Liver (tissue), 8 donors: ENCODE measurements at regions not wholly inside any gene's neighbourhood (a gene's known extent, or its start where the extent isn't known, plus 50 kb on each side); places are given as distances from the start of the nearest gene placed in this dataset.

Experiments used
- DNase-seq: peaks from one replicate; pipeline ENCODE4 v3.0.0-alpha.2; 2017; ENCODE audit warnings: low spot score
- H3K27ac ChIP-seq, 2 donors: one replicate each; pipeline ENCODE4 v1.7.0; 2013; ENCODE audit warnings: inconsistent platforms in 2 of 2, low read length in 2 of 2, control low read depth in 1 of 2, low read depth in 1 of 2, mild to moderate bottlenecking in 1 of 2
- H3K27me3 ChIP-seq, 4 donors: one replicate each; pipeline versions ENCODE4 v1.6.1 to v1.7.0; 2013; ENCODE audit warnings: low read length in 3 of 4, inconsistent platforms in 1 of 4, mild to moderate bottlenecking in 1 of 4, moderate library complexity in 1 of 4; ENCODE audit not compliant: control insufficient read depth in 4 of 4, insufficient read depth in 4 of 4
- H3K36me3 ChIP-seq, 4 donors: one replicate each; pipeline versions ENCODE4 v1.6.1 to v1.7.0; 2013; ENCODE audit warnings: low read length in 3 of 4, mild to moderate bottlenecking in 3 of 4, low read depth in 1 of 4, moderate library complexity in 1 of 4; ENCODE audit not compliant: control insufficient read depth in 4 of 4, insufficient read depth in 3 of 4
- H3K4me1 ChIP-seq, 4 donors: one replicate each; pipeline versions ENCODE4 v1.6.1 to v1.7.0; 2013; ENCODE audit warnings: low read length in 3 of 4, mild to moderate bottlenecking in 3 of 4, moderate library complexity in 1 of 4; ENCODE audit not compliant: control insufficient read depth in 4 of 4, insufficient read depth in 4 of 4
- H3K4me3 ChIP-seq, 3 donors: one replicate each; pipeline versions ENCODE4 v1.6.1 to v1.7.0; 2013; ENCODE audit warnings: low read length in 3 of 3, control low read depth in 1 of 3, low read depth in 1 of 3, mild to moderate bottlenecking in 1 of 3
- H3K9ac ChIP-seq, 2 donors: one replicate each; pipeline ENCODE4 v1.7.0; 2013; ENCODE audit warnings: low read length in 2 of 2, mild to moderate bottlenecking in 2 of 2, moderate library complexity in 2 of 2, control low read depth in 1 of 2, low read depth in 1 of 2
- H3K9me3 ChIP-seq, 4 donors: one replicate each; pipeline versions ENCODE4 v1.6.1 to v1.7.0; 2013; ENCODE audit warnings: low read length in 3 of 4; ENCODE audit not compliant: control insufficient read depth in 4 of 4
- ATF3 ChIP-seq: IDR thresholded peaks from 2 replicates; pipeline ENCODE4 v1.6.1; 2016; ENCODE audit warnings: antibody characterized with exemption
- CTCF ChIP-seq: fragments of 150-350 bp; IDR thresholded peaks from 2 replicates; pipeline ENCODE4 v1.5.1; 2017; ENCODE audit warnings: improper control_type of control experiment, low read depth, low read length; ENCODE audit not compliant: missing input control
- EGR1 ChIP-seq, 2 donors: IDR thresholded peaks; 2 replicates each; pipeline ENCODE4 v1.6.1; 2016 to 2018; ENCODE audit warnings: antibody characterized with exemption in 2 of 2, low read depth in 2 of 2
- FOXA2 ChIP-seq: IDR thresholded peaks from 2 replicates; pipeline ENCODE4 v1.6.1; 2016; ENCODE audit warnings: antibody characterized with exemption
- GABPA ChIP-seq, 2 donors: IDR thresholded peaks in 1 of 2; conservative IDR thresholded peaks in 1 of 2; 2 replicates each; pipeline ENCODE4 v1.6.1; 2016; ENCODE audit warnings: antibody characterized with exemption in 2 of 2, mild to moderate bottlenecking in 1 of 2, moderate library complexity in 1 of 2
- HNF4A ChIP-seq, 2 donors: conservative IDR thresholded peaks; 2 replicates each; pipeline ENCODE4 v1.6.1; 2016; ENCODE audit warnings: antibody characterized with exemption in 2 of 2, mild to moderate bottlenecking in 2 of 2
- HNF4G ChIP-seq: IDR thresholded peaks from 2 replicates; pipeline ENCODE4 v1.6.1; 2016; ENCODE audit warnings: antibody characterized with exemption
- JUND ChIP-seq, 2 donors: IDR thresholded peaks; 2 replicates each; pipeline ENCODE4 v1.6.1; 2016; ENCODE audit warnings: antibody characterized with exemption in 2 of 2
- MAX ChIP-seq: IDR thresholded peaks from 2 replicates; pipeline ENCODE4 v1.6.1; 2016; ENCODE audit warnings: antibody characterized with exemption
- NR2F2 ChIP-seq: IDR thresholded peaks from 2 replicates; pipeline ENCODE4 v1.6.1; 2016; ENCODE audit warnings: antibody characterized with exemption
- RAD21 ChIP-seq, 2 donors: IDR thresholded peaks; 2 replicates each; pipeline ENCODE4 v1.6.1; 2016; ENCODE audit warnings: antibody characterized with exemption in 2 of 2, mild to moderate bottlenecking in 2 of 2
- REST ChIP-seq: IDR thresholded peaks from 2 replicates; pipeline ENCODE4 v1.6.1; 2016; ENCODE audit warnings: antibody characterized with exemption, mild to moderate bottlenecking
- SP1 ChIP-seq: IDR thresholded peaks from 2 replicates; pipeline ENCODE4 v1.6.1; 2018; ENCODE audit warnings: antibody characterized with exemption, mild to moderate bottlenecking
- TAF1 ChIP-seq: conservative IDR thresholded peaks from 2 replicates; pipeline ENCODE4 v1.6.1; 2016; ENCODE audit warnings: antibody characterized with exemption, mild to moderate bottlenecking
- YY1 ChIP-seq: IDR thresholded peaks from 2 replicates; pipeline ENCODE4 v1.6.1; 2016; ENCODE audit warnings: antibody characterized with exemption, mild to moderate bottlenecking
- WGBS: extraction: QIAGEN DNeasy Blood & Tissue Kit; methylation state at CpG from one replicate; pipeline ENCODE4 v1.1.7; 2013; 5-methylcytosine and 5-hydroxymethylcytosine counted together
- donor health status: healthy.
- donor health status: healthy.
- donor health status: healthy.
- donor health status: healthy.
- donor health status: healthy.

- H3K9me3 ChIP-seq, result no peaks in the 10 kb centered on the region
- no peak overlapping the region for H3K27ac ChIP-seq
- H3K36me3 ChIP-seq, result no peaks in the 10 kb centered on the region
- H3K4me3 ChIP-seq, result no peak overlapping the region
- no peaks in the 10 kb centered on the region for H3K4me1 ChIP-seq
- no peak for DNase-seq
- no peak for TF ChIP-seq EGR1 (IDR thresholded peaks at IDR 0.05; ENCODE audit: low read depth in 2 of 2)
- no peak for TF ChIP-seq FOXA2
- TF ChIP-seq CTCF, result no peak
- no peak for TF ChIP-seq RAD21 (IDR thresholded peaks at IDR 0.05)
- no peak for TF ChIP-seq NR2F2
- no peak for TF ChIP-seq HNF4A (conservative IDR thresholded peaks at IDR 0.05)
- TF ChIP-seq ATF3, result no peak
- TF ChIP-seq JUND (IDR thresholded peaks at IDR 0.05), result no peak
- TF ChIP-seq TAF1, result no peak
- TF ChIP-seq MAX, result no peak
- no peak for TF ChIP-seq GABPA (IDR thresholded peaks at IDR 0.05 in 1 of 2, conservative IDR thresholded peaks at IDR 0.05 in 1 of 2)
- TF ChIP-seq HNF4G, result no peak
- no peak for TF ChIP-seq SP1
- no peak for TF ChIP-seq REST
- no peaks in the 10 kb centered on the region for H3K27me3 ChIP-seq
- H3K9ac ChIP-seq, result no peak overlapping the region
- 56% methylated on average over 7 of the region's 7 CpGs for WGBS
Measured at GRCh38 chrX:8341814-8342590, 122.6 kb upstream of the VCX3B start.

GRCh38 chrX:8345473-8345872, 119.2 kb upstream of the VCX3B start:
- Histone ChIP-seq H3K9me3 (no peaks in the 10 kb centered on the region), H3K36me3 (no peaks in the 10 kb centered on the region), H3K4me3 (no peak overlapping the region), H3K9ac (no peak overlapping the region), H3K4me1 (no peaks in the 10 kb centered on the region), H3K27me3 (no peaks in the 10 kb centered on the region), H3K27ac (no peak overlapping the region)
- no peak for DNase-seq
- 93% methylated on average over 4 of the region's 4 CpGs for WGBS
- TF ChIP-seq YY1, result no peak
- no peak for TF ChIP-seq FOXA2
- TF ChIP-seq HNF4A (conservative IDR thresholded peaks at IDR 0.05), result no peak
- TF ChIP-seq JUND (IDR thresholded peaks at IDR 0.05), result no peak
- TF ChIP-seq NR2F2, result no peak
- no peak for TF ChIP-seq HNF4G
- no peak for TF ChIP-seq EGR1 (IDR thresholded peaks at IDR 0.05; ENCODE audit: low read depth in 2 of 2)
- no peak for TF ChIP-seq REST
- no peak for TF ChIP-seq MAX
- no peak for TF ChIP-seq RAD21 (IDR thresholded peaks at IDR 0.05)
- no peak for TF ChIP-seq SP1
- TF ChIP-seq TAF1, result no peak
